Thyroid gland (tissue), 4 donors: ENCODE measurements at regions not wholly inside any gene's neighbourhood (a gene's known extent, or its start where the extent isn't known, plus 50 kb on each side); places are given as distances from the start of the nearest gene placed in this dataset.

Experiments used
- CTCF ChIP-seq, 6 experiments: fragments of 200-600 bp in 3 of 6; fragments of 450-650 bp in 3 of 6; sonication (generic) in 3 of 6; IDR thresholded peaks; one replicate each; pipeline ENCODE4 v1.5.1; 2016 to 2019; ENCODE audit warnings: antibody characterized with exemption in 6 of 6, mild to moderate bottlenecking in 2 of 6, inconsistent platforms in 1 of 6, moderate library complexity in 1 of 6
- POLR2A ChIP-seq, 2 donors: fragments of 450-650 bp; IDR thresholded peaks; one replicate each; pipeline ENCODE4 v1.6.1; 2017; ENCODE audit warnings: antibody characterized with exemption in 2 of 2, mild to moderate bottlenecking in 2 of 2, moderate library complexity in 1 of 2

GRCh38 chr18:39911716-39912115 lies 2043.3 kb upstream of the PIK3C3 start:
- no peak for TF ChIP-seq CTCF (IDR thresholded peaks at IDR 0.05)
- no peak for TF ChIP-seq POLR2A (IDR thresholded peaks at IDR 0.05)
